HCT116 (cell line): ENCODE measurements at regions not wholly inside any gene's neighbourhood (a gene's known extent, or its start where the extent isn't known, plus 50 kb on each side); places are given as distances from the start of the nearest gene placed in this dataset.

ENCODE experiments used
- ATAC-seq: fragments of 200-7000 bp; cut with Tn5 transposase; 2 replicates; pipeline ENCODE4 v1.9.1; 2020; ENCODE audit warnings: mild to moderate bottlenecking, moderate library complexity
- BruUV-seq: library from RNA; stranded (reverse); fragments of 400-500 nt; replicated peaks from 2 replicates; lab custom pipeline; 2021; lab: Mats Ljungman, UMichigan
- CTCF ChIA-PET: fragments of 300-600 bp; sonication (Branson Sonifier 250); formaldehyde crosslinking; loops from one replicate; lab custom pipeline; 2021; ENCODE audit warnings: antibody characterized with exemption; lab: Charles Lee
- POLR2A ChIA-PET: fragments of 300-600, 350-600 bp; sonication (Branson Sonifier 250); formaldehyde crosslinking; loops from one replicate; lab custom pipeline; 2021; ENCODE audit warnings: antibody characterized with exemption; lab: Charles Lee
- RAD21 ChIA-PET, 2 experiments: fragments of 300-600 bp; sonication (Branson Sonifier 250); formaldehyde crosslinking; loops; one replicate each; lab custom pipeline; 2023; ENCODE audit warnings: low total read pairs in 2 of 2; ENCODE audit not compliant: uncharacterized antibody in 2 of 2, unreplicated experiment in 2 of 2, low non-redundant PET in 1 of 2; lab: Charles Lee
- DNase-seq: peaks from one replicate; pipeline ENCODE4 v3.0.0-alpha.2; 2010; ENCODE audit warnings: low read depth, low spot score
- H2AFZ ChIP-seq: fragments of 200-600 bp; shearing (Covaris generic), sonication (generic); 2 replicates; pipeline ENCODE4 v1.6.1; 2017; ENCODE audit warnings: low read depth, mixed run types, mixed read lengths, antibody characterized with exemption, low read length; ENCODE audit not compliant: poor library complexity, severe bottlenecking
- H3K27ac ChIP-seq: 2 replicates; pipeline ENCODE4 v1.5.1; 2012; ENCODE audit warnings: low read depth, low read length
- H3K27me3 ChIP-seq: fragments of 200-600 bp; sonication (generic); 2 replicates; pipeline ENCODE4 v1.6.1; 2016; ENCODE audit warnings: mixed run types, low read length, mixed read lengths; ENCODE audit not compliant: insufficient read depth
- H3K36me3 ChIP-seq, 2 experiments: fragments of 200-500 bp in 1 of 2; fragments of 200-600 bp in 1 of 2; sonication (Bioruptor generic) in 1 of 2; sonication (generic) in 1 of 2; 2 replicates each; pipeline versions ENCODE4 v1.5.1 to v1.6.1; 2014 to 2016; ENCODE audit warnings: low read length in 2 of 2, inconsistent platforms in 1 of 2, mixed read lengths in 1 of 2, mixed run types in 1 of 2; ENCODE audit not compliant: insufficient read depth in 2 of 2, control insufficient read depth in 1 of 2
- H3K4me1 ChIP-seq, 2 experiments: fragments of 200-600 bp in 1 of 2; sonication (generic) in 1 of 2; 2 replicates each; pipeline versions ENCODE4 v1.5.1 to v1.6.1; 2012 to 2017; ENCODE audit warnings: low read length in 2 of 2, inconsistent platforms in 1 of 2, mild to moderate bottlenecking in 1 of 2, mixed read lengths in 1 of 2, mixed run types in 1 of 2, moderate library complexity in 1 of 2; ENCODE audit not compliant: insufficient read depth in 2 of 2, control insufficient read depth in 1 of 2
- H3K4me2 ChIP-seq: fragments of 200-600 bp; sonication (generic); 2 replicates; pipeline ENCODE4 v1.6.1; 2017; ENCODE audit warnings: mixed run types, low read length, mixed read lengths
- H3K4me3 ChIP-seq, 2 experiments: fragments of 200-600 bp in 1 of 2; sonication (generic) in 1 of 2; replicated peaks in 1 of 2; 2 replicates each; pipeline ENCODE4 v1.5.1; 2011 to 2016; ENCODE audit warnings: low read length in 2 of 2, control low read depth in 1 of 2, low read depth in 1 of 2, mild to moderate bottlenecking in 1 of 2, mixed read lengths in 1 of 2, mixed run types in 1 of 2
- H3K79me2 ChIP-seq: fragments of 200-600 bp; sonication (generic); 2 replicates; pipeline ENCODE4 v1.6.1; 2017; ENCODE audit warnings: mild to moderate bottlenecking, mixed run types, low read length, moderate library complexity, mixed read lengths; ENCODE audit not compliant: insufficient read depth
- H3K9ac ChIP-seq: fragments of 200-600 bp; sonication (generic); 2 replicates; pipeline ENCODE4 v1.6.1; 2016; ENCODE audit warnings: low read length, mixed read lengths
- H3K9me2 ChIP-seq: fragments of 200-600 bp; sonication (generic), shearing (Covaris generic); 2 replicates; pipeline ENCODE4 v1.6.1; 2017; ENCODE audit warnings: mixed run types, mild to moderate bottlenecking, moderate library complexity; ENCODE audit not compliant: insufficient read depth
- H3K9me3 ChIP-seq, 2 experiments: fragments of 200-500 bp in 1 of 2; fragments of 200-600 bp in 1 of 2; sonication (Bioruptor generic) in 1 of 2; sonication (generic) in 1 of 2; 2 replicates each; pipeline ENCODE4 v1.6.1; 2014 to 2017; ENCODE audit warnings: low read length in 2 of 2, mixed read lengths in 2 of 2, inconsistent platforms in 1 of 2, low read depth in 1 of 2, mild to moderate bottlenecking in 1 of 2, mixed run types in 1 of 2, moderate library complexity in 1 of 2; ENCODE audit not compliant: control insufficient read depth in 1 of 2, insufficient read depth in 1 of 2
- H4K20me1 ChIP-seq: fragments of 200-600 bp; sonication (generic), shearing (Covaris generic); 2 replicates; pipeline ENCODE4 v1.6.1; 2017; ENCODE audit warnings: mixed run types, mild to moderate bottlenecking, moderate library complexity; ENCODE audit not compliant: insufficient read depth
- ATF3 ChIP-seq: IDR thresholded peaks from 2 replicates; pipeline ENCODE4 v1.6.1; 2012
- CBX3 ChIP-seq: IDR thresholded peaks from 2 replicates; pipeline ENCODE4 v1.6.1; 2012; ENCODE audit warnings: low read depth
- CEBPB ChIP-seq: IDR thresholded peaks from 2 replicates; pipeline ENCODE4 v1.6.1; 2012; ENCODE audit warnings: low read depth
- CTCF ChIP-seq, 3 experiments: fragments of 200-600 bp in 1 of 3; sonication (generic) in 1 of 3; IDR thresholded peaks in 2 of 3; conservative IDR thresholded peaks in 1 of 3; 2 replicates each; pipeline ENCODE4 v1.5.1; 2012 to 2017; ENCODE audit warnings: low read depth in 2 of 3, low read length in 2 of 3, antibody characterized with exemption in 1 of 3, borderline replicate concordance in 1 of 3, control low read depth in 1 of 3, mild to moderate bottlenecking in 1 of 3, mixed read lengths in 1 of 3, mixed run types in 1 of 3, moderate library complexity in 1 of 3; ENCODE audit not compliant: insufficient read depth in 1 of 3
- ELF1 ChIP-seq: IDR thresholded peaks from 2 replicates; pipeline ENCODE4 v1.6.1; 2012; ENCODE audit warnings: low read depth, borderline replicate concordance
- EZH2 ChIP-seq: fragments of 200-600 bp; sonication (generic); IDR thresholded peaks from 2 replicates; pipeline ENCODE4 v1.6.1; 2017; ENCODE audit warnings: antibody characterized with exemption, mixed run types
- EZH2phosphoT487 ChIP-seq: fragments of 200-600 bp; IDR thresholded peaks from 2 replicates; pipeline ENCODE4 v1.6.1; 2018; ENCODE audit warnings: antibody characterized with exemption, borderline replicate concordance
- FOSL1 ChIP-seq: IDR thresholded peaks from 2 replicates; pipeline ENCODE4 v1.6.1; 2012; ENCODE audit warnings: low read depth
- JUND ChIP-seq: IDR thresholded peaks from 2 replicates; pipeline ENCODE4 v1.6.1; 2012
- MAX ChIP-seq: IDR thresholded peaks from 2 replicates; pipeline ENCODE4 v1.6.1; 2012
- REST ChIP-seq: IDR thresholded peaks from 2 replicates; pipeline ENCODE4 v1.6.1; 2012; ENCODE audit warnings: low read depth
- SIN3A ChIP-seq: IDR thresholded peaks from 2 replicates; pipeline ENCODE4 v1.6.1; 2012; ENCODE audit warnings: low read depth
- SP1 ChIP-seq: IDR thresholded peaks from 2 replicates; pipeline ENCODE4 v1.6.1; 2012; ENCODE audit warnings: low read depth
- SRF ChIP-seq: IDR thresholded peaks from 2 replicates; pipeline ENCODE4 v1.6.1; 2012; ENCODE audit warnings: low read depth
- YY1 ChIP-seq: IDR thresholded peaks from 2 replicates; pipeline ENCODE4 v1.6.1; 2011; ENCODE audit warnings: low read length, low read depth, moderate library complexity, mild to moderate bottlenecking; ENCODE audit not compliant: insufficient replicate concordance; ENCODE audit errors: extremely low read depth
- ZBTB33 ChIP-seq: IDR thresholded peaks from 2 replicates; pipeline ENCODE4 v1.6.1; 2011; ENCODE audit warnings: mild to moderate bottlenecking, low read length, moderate library complexity; ENCODE audit not compliant: insufficient replicate concordance; ENCODE audit errors: extremely low read depth
- ZFX ChIP-seq: fragments of 450-650 bp; IDR thresholded peaks from 2 replicates; pipeline ENCODE4 v1.6.1; 2017
- ZNF274 ChIP-seq: fragments of 200-500 bp; sonication (Bioruptor generic); IDR thresholded peaks from 2 replicates; pipeline ENCODE4 v1.6.1; 2014; ENCODE audit warnings: mild to moderate bottlenecking, low read depth, low read length, inconsistent platforms
- intact Hi-C: fragments of 100-400 bp; cut with micrococcal nuclease; formaldehyde crosslinking; loops from 2 replicates; pipeline ENCODE4 v1.10.0; 2022

GRCh38 chr4:187576751-187577150, 418.8 kb upstream of the ZFP42 start:
- no peaks in the 10 kb centered on the region for H3K9me3 ChIP-seq
- H4K20me1 ChIP-seq = no peaks in the 10 kb centered on the region
- BruUV-seq = no TSS peak
- DNase-seq = no peak
- H3K36me3 ChIP-seq = peaks cover 0 to 6% of the 10 kb centered on the region in 2 experiments; a peak in 1 of 4 replicates
- no peak overlapping the region for H3K9ac ChIP-seq
- RAD21 ChIA-PET = no interaction called here
- TF ChIP-seq JUND (no peak), EZH2 (no peak), SP1 (no peak), ZNF274 (no peak), SIN3A (no peak), CTCF (IDR thresholded peaks at IDR 0.05 in 2 of 3, conservative IDR thresholded peaks at IDR 0.05 in 1 of 3; ENCODE audit: borderline replicate concordance in 1 of 3, insufficient read depth in 1 of 3, low read depth in 2 of 3, low read length in 2 of 3) (no peak), ZBTB33 (no peak), REST (no peak), YY1 (no peak), ELF1 (no peak), FOSL1 (no peak), CEBPB (no peak), CBX3 (no peak), MAX (no peak), ATF3 (no peak), ZFX (no peak), EZH2phosphoT487 (no peak), SRF (no peak)
- POLR2A ChIA-PET = no interaction called here
- no peak overlapping the region for H3K27ac ChIP-seq
- no peaks in the 10 kb centered on the region for H3K27me3 ChIP-seq
- no peaks in the 10 kb centered on the region for H3K9me2 ChIP-seq
- H3K4me1 ChIP-seq = no peaks in the 10 kb centered on the region
- no peak overlapping the region for H2AFZ ChIP-seq
- H3K4me3 ChIP-seq = no peak overlapping the region
- CTCF ChIA-PET = no interaction called here
- no peak for ATAC-seq
- intact Hi-C loops = no loop called here
- H3K4me2 ChIP-seq = no peak overlapping the region
- H3K79me2 ChIP-seq = no peaks in the 10 kb centered on the region
